ENCODE measurements at regions not wholly inside any gene's neighbourhood (a gene's known extent, or its start where the extent isn't known, plus 50 kb on each side); places are given as distances from the start of the nearest gene placed in this dataset.

GRCh38 chr6:120248451-120248850 lies 898.9 kb upstream of the MAN1A1 start:
- no peak for TF ChIP-seq EZH2 (IDR thresholded peaks at IDR 0.05; ENCODE audit: insufficient read depth, poor library complexity, severe bottlenecking)
- no peak for TF ChIP-seq EZH2phosphoT487 (IDR thresholded peaks at IDR 0.05; ENCODE audit: insufficient read depth, low read depth)
